GM04504 (cell line): ENCODE measurements at regions not wholly inside any gene's neighbourhood (a gene's known extent, or its start where the extent isn't known, plus 50 kb on each side); places are given as distances from the start of the nearest gene placed in this dataset.

Source experiments
- DNase-seq: peaks from one replicate; pipeline ENCODE4 v3.0.0-alpha.2; 2012; ENCODE audit warnings: low read depth

DNA sequence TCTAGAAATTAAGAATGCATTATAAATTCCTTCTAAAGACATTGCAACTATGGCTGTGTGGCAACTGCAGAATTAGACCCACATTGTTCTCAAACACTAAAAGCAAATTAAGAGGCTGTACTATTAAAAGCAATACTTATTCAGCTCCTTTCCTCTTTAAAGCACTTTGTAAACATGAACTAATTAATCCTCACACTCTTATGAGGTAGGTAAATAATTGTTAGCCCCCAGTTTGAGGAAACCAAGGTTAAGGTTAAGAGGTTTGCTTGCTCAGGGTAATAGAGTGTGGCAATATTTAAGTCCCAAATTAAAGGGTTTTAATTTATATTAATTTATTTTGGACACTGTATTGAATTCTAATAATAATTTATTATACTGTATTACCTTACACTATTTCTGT, 553.8 kb downstream of the LRRIQ3 start:
- DNase-seq = no peak

DNA sequence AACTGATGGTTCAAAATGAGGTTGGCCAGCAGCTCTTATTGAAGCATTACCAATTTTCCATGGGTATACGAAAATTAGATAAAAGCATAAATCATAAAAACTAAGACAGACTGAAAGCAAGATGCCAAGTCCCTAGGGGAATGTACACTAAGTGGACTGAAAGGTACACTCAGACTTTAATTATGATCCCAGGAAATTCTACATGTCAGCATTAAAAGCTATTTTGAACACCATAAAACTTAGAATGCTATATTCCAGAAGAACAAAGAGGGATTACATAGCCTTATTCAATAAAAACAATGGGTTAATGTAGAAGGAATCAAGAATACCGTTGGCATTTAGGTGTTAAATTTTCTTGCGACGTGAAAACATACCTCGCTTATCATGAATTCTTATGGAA, 558.5 kb downstream of the LRRIQ3 start:
- DNase-seq = no peak

DNA sequence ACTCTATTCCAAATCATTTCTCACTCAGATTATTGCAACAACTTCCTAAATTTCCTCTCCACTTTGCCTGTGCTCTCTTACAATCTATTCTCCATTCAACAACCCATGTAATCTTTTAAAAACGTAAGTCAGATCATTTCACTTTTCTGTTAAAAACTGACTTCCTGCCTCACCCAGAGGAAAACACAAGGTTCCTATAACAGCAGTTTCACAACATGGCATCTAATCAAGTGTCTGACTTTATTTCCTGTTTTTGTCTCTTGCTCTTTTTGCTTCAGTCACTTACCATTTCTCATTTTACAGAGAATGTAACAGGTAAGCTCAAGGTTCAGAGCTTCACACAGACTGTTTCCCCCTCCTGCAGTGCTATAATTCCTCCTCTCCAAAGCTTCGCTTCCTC, 560.7 kb downstream of the LRRIQ3 start:
- DNase-seq = no peak

DNA sequence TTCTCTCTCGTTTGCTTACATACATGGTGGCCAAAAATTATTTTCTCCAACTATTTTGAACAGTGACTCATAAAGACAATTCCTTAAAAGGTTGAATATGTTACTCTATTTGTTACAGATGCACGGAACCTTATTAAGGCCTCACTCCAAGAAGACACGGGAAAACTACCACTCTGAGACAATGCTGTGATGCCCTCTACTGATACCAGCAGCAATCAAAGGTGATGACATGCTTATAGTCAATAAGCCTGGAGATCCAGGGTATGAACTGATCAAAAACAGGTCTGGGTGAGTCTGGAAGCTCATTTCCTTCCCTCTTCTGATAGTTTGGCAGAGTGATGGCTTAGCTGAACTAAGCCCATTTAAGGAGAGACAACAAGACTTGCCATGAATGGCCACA, 563.0 kb downstream of the LRRIQ3 start:
- DNase-seq = no peak

DNA sequence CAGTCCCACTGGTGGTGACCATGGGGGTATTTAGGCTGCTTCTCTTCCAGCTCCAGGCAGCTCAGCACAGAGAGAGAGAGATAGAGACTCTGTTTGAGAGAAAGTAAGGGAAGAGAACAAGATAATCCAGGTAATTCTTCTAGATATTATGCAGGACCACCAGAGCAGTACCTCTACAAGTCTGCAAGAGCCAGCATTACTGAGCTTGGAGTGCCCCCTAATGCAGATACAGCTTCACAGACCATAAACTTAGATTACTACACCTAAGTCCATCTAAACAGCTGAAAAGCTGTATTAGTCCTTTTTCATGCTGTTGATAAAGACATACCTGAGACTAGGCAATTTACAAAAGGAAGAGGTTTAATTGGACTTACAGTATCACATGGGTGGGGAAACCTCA, 570.3 kb downstream of the LRRIQ3 start:
- DNase-seq = no peak

DNA sequence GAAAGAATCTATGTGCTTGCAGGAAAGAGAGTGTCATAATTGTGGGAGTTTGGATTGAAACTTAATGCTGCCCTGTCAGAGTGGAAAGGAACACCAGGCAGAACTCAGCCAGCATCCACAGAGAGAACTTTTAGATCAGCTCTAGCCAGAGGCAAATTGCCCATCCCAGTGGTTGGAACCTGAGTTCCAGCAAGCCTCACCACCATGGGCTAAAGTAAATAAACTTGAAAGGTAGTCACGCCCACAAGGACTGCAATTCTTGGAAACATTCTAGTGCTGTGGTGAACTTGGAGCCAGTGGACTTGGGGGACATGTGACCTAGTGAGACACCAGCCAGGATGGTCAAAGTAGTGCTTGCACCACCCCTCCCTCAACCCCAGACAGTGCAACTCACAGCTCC, 571.6 kb downstream of the LRRIQ3 start:
- DNase-seq = no peak

DNA sequence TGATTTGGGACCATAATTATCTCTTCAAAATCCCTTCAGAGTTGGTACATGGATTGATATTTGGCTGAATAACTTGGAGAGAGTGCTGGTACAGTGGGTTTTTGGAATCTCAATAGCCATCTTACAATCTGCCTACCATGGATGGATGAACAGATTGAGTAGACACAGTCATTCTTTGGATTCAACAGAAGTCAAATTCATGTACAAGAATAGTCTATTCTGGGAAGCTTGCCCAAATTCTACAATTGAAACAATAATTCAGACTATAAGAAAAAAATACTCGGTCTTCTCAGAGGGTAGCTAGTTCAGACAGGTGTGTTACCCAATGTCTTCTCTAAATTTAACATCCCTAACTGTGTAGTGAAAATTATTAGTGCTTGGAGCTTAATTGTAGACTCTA, 574.0 kb downstream of the LRRIQ3 start:
- DNase-seq = no peak

DNA sequence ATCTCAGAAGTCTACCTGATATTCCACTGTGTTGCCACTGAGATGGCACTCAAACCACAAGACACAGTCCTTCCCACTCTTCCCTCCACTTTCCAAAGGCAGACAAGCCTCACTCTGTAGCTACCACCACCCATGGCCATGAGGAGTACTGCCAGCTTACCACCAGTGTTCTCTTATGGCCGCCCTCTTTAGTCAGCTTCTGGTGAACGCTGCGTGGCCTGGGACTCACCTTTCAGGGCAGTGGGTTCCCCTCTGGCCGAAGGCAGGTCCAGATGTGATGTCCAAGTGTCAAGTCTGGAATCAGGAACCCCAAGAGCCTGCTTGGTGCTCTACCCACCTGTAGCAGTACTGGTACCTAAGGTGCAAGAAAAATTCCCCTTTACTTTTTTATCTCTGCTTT, 580.8 kb downstream of the LRRIQ3 start:
- no peak for DNase-seq

DNA sequence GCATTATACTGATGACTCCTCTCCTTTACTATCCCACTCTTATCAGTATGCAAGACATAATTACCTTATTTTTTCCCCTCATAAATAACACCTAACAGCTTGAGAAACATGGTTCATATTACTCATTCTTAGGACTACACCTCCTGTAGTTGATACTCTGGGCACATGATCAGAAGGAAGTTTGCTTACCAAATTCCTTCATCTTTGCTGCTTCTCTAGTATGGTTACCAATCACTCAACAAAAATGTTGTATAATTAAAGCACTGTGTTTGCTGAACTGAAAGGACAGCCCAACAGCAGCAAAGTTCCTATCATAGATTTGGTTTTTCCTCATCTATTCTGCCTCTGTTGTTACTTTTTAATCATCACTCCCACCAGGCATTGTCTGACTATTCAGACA, 586.3 kb downstream of the LRRIQ3 start:
- no peak for DNase-seq

DNA sequence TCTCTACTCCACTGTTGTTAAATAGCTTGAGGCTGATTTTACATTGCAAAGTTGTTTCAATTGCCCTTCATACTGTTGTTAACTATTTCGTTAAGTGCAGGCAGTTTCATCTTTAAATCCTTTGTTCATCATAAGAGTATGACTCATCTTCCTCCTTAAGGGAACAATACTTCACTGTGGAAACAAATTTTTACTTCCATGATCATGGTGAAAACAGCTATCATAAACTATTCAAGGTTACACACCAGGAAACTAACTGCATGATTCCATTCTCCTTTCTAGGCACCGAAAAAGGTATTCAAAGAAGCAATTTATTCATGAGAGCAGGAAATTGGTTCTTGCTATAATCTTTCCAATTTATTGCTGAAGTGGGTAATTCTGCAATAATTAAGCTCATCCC, 593.2 kb downstream of the LRRIQ3 start:
- no peak for DNase-seq

DNA sequence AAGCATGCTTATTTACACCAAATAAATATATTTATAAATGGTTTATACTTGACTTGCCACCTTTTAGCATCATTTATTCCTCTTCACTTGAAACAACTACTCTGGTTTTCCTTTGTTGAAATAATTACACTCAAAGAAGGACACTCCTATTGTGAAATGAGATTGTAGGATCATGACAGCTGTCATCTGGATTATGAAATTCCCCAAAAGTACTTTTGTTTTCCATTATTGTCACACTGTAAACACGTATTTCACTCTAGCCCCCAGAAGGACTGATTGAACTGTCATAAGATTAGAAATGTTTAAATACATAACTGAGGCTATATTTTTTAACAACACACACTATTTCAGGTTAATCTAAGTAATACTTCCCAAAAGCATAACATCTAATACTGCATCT, 593.8 kb downstream of the LRRIQ3 start:
- DNase-seq = no peak

DNA sequence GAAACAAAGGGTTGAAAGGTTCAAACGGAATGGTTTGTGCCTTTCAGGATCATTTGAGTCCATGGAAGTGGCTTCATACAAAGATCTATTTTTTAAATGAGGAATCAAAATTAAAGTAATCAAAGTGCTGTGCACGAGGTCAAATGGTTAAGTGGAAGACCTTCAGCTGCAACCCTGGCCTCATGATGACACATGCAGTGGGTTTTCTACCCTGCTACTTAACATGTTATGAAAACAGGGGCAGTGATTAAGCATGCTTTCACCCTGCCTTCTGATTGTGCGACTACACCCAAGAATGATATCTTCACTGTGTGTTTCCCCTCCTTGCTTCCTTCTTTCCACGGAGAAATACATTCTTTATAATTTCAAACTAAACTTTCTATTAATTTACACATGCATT, 604.2 kb downstream of the LRRIQ3 start:
- no peak for DNase-seq

DNA sequence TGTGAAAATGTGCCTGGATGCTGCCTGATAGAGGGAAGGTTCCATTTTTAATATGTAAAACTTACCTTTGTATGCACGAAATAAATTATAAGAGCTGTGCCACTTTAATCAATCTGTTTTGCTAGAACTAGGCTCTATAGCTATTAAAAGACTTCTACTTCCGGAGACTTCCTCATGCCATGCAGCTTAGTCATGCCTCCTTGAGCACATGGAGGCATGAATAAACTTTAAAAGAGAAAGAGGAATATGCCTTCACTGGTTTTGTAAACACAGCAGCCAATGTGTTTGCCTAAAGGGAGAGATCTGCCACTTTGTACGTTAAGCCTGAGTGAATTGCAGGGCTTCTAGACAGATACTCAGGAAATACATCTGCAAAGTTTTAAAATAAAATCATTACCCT, 604.6 kb downstream of the LRRIQ3 start:
- peak; percentile 24 for DNase-seq

DNA sequence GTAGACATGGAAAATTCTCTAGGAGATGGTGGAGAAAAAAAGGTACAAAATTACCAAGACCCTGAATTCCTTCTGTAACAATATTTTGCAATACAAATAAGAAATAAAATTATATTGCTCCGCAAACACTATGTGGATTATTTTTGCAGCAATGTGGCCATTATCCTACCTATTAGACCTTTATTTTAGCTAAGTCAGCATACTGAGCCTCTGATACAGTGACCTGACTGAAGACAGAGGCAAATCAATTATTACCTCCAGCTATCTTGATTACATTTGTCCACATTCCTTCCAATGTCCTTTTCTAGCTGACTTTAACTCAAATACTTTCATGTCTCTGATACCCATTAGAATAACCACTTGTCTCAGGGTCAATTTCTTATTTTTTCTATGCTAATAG, 610.9 kb downstream of the LRRIQ3 start:
- no peak for DNase-seq

DNA sequence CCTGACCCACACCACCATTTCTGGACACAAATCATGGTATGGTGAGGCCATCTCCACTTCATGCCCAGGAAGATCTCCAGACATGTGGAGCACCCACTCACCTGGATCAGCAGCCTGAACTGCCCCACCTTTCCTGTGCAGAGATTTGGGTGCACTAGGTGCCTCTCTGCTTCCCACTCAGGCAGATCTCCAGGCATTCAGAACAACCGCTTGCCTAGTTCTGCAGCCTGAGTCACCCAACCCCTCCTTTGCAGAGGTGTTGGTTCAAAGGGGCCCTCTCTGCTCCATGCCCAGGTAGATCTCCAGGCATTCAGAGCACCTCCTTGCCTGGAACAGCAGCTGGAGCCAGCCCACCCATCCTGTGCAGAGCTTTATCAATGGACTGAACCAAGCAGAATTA, 620.8 kb downstream of the LRRIQ3 start:
- DNase-seq = no peak

DNA sequence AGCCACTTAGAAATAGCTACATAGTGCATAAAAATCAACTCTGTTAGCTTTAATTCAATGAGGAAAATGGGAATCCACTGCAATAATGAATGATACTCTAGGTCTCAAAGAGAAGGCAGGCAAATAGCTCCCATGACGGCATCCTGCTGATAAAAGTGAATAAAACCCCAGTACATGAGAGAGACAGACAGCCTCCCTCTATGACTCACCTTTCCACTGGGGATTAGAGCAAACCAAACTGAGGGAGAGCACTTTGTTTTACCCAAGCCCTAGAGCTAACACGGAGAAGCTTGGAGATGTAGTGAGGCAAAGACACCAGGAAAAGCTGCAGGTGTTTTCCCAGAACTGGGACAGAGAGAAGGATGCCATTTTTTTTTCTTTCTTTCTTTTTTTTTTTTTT, 621.9 kb downstream of the LRRIQ3 start:
- no peak for DNase-seq

DNA sequence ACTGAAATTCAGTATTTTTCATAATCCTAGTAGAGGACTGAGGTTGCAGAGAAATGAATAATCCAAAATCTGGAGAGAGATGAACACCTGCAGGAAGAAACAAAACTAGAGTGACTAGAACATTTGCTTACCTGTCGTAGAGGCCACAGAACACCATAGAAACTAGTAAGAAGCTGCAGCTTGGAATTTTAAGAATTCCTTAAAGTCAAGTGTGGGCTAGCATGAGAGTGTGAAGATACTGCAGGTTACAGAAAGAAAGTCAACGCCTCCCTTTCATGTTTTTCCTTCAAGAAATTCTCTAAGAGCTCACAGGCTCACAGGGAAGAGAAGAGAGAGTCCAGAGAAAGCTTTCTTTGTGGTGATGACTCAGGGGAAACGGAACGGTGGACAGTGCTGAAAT, 633.7 kb downstream of the LRRIQ3 start:
- no peak for DNase-seq

DNA sequence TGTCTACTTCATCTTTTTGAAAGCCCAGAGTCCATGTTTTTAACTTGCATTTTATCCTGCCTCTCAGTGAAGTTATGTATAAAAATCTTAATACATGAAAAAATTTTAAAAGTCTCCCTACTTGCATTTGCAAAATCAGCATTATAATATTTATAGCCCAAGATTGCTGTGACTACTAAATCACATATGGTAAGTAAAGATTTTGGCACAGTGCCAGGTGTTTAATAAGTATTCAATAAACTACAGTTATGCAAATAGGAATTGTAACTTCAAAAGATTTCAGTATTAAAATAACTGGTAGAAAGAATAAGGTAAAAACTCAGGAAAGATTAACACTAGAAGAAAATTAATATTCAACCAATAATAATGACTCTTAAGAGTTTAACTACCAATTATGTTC, 641.7 kb downstream of the LRRIQ3 start:
- no peak for DNase-seq

DNA sequence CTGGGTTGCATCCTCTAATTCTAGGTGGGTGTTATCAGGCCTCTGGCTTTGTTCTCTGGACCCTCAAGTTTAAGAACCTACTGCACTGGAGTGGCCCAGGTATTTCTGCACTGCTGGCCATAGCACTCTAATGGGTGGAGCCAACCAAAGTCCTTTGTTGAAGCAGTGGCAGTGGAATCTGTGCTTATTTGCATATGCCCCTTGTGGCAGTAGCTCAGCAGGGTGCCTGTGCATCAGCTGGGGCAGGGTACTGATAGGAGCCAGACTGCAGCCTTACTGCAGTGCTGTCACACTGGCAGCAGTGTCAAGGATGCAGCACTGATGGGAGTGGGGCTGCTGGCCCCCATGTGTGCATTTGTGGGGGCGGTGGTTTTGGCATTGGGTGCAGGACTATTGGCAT, 660.6 kb downstream of the LRRIQ3 start:
- DNase-seq = no peak

DNA sequence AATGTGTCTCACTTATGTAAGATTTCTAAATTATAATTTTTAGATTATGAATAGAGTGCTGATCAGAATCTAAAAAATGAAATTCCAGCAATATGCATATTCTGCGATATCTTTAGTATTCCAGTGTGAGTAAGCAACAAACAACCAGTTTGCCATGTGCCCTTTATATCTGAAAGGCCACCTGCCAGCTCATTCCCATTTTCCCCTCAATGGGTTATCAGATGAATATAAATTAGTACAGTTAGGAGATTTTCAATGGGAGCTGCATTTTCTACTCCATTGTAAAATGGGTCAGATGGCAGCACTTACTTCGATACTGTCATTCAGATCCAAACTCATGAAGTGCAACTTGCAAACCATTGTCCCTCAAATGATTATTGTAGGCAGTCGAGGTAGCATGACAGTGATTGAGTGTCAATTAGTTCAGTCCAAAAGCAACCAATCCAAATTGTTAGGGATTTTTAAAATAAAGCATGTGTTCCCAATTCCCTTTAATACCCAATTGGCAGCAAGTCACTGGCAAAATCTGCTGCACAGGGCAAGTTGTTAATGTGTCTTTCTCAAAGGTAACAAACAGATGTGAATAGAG, 680.3 kb downstream of the LRRIQ3 start:
- DNase-seq = no peak

DNA sequence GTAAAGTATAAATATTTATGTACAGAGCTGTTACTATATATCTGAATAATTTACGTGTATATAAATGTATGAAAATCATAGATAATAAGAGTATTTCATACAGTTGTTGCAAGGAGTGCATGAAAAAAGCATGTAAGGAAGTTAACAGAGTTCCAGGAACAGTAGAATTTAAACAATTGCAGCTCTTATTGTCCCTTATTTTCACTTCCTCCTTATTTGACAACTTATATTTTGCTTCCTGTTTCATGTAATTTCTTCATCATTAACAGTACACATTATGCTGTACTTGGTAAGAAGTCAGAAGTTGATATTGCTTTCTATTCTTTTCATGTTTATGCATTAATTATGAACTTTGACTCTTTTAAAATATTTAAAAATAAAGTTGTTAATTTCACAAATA, 681.5 kb downstream of the LRRIQ3 start:
- no peak for DNase-seq

DNA sequence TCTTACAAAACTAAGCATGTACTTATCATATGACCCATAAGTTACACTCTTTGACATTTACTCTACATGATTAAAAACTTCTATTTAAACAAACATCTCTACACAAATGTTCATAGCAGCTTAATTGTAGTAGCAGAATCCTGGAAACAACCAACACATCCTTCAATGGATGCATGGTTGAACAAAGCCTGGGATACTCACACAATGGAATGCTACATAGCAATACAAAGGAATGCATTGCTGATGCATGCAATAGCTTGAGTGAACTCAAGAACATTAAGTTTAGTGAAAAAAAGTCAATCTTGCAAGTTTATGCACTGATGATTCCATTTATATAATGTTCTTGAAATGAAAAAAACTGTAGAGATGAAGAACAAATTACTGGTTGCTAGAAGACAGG, 686.9 kb downstream of the LRRIQ3 start:
- no peak for DNase-seq

DNA sequence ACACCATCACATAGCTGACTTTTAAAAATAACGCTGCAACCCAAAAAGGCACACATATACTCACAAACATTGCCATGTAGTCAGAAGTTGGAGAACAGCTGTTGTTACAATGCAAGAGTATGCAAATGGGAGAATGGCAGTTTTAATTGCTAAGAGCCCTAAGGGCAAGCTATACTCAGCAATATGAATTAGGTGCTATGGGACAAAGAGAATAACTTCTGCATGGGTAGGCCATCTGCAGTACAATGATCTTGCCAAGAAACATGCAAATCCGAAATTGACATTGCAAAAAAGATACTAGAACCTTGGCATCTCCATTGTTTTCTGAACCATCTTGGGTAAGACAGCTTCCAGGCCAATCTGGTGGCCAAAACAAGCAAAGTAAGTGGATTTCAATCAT, 697.8 kb downstream of the LRRIQ3 start:
- DNase-seq = no peak

DNA sequence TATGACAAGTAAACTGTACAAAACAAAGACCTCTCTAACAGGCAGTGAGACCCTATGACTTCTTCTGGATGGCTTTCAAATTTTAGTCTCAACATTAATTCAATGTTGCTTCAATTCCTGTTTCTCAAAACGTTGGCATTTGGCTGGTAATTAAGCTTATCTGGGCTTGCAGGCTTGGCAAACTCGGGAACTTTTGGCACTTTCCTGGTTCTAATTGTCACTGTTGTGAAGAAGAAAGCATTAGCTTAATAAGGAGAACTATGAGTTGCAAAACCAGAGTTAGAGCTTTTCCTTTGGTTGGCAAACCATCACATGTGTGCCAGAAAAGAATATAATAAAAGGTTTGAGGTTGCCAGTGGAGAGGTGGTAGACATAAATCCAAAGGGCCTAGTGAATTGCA, 698.3 kb downstream of the LRRIQ3 start:
- no peak for DNase-seq

DNA sequence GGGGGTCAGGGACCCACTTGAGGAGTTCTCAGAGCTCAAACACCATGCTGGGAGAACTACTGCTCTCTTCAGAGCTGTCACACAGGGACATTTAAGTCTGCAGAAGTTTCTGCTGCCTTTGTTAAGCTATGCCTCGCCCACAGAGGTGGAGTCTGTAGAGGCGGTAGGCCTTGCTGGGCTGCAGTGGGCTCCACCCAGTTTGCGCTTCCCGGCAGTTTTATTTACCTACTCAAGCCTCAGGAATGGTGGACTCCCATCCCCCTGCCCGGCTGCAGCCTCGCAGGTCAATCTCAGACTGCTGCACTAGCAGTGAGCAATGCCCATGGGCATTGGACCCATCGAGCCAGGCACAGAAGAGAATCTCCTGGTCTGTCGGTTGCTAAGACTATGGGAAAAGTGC, 706.4 kb downstream of the LRRIQ3 start:
- no peak for DNase-seq
